NB4 (cell line): ENCODE measurements at regions not wholly inside any gene's neighbourhood (a gene's known extent, or its start where the extent isn't known, plus 50 kb on each side); places are given as distances from the start of the nearest gene placed in this dataset.

Source experiments
- CTCF ChIP-seq: IDR thresholded peaks from one replicate; pipeline ENCODE4 v1.5.1; 2012; ENCODE audit warnings: low read depth, low read length
- MAX ChIP-seq: IDR thresholded peaks from 2 replicates; pipeline ENCODE4 v1.6.1; 2011; ENCODE audit warnings: low read depth, low read length
- MYC ChIP-seq: IDR thresholded peaks from 2 replicates; pipeline ENCODE4 v1.6.1; 2011; ENCODE audit warnings: low read depth, low read length
- POLR2A ChIP-seq: IDR thresholded peaks from 2 replicates; pipeline ENCODE4 v1.6.1; 2011; ENCODE audit warnings: mild to moderate bottlenecking; ENCODE audit not compliant: insufficient read length; ENCODE audit errors: extremely low read depth

- TF ChIP-seq CTCF (no peak), POLR2A (no peak), MYC (no peak), MAX (no peak)
Measured at GRCh38 chr2:144751142-144751905, 231.4 kb upstream of the ZEB2 start.
